Stimulated activated naive CD8-positive, alpha-beta T cell treated with anti-CD3 and anti-CD28 coated beads, Interleukin-15, Interleukin-2, amounts not matched to agents 100 ng/mL and 50 ng/mL, for 24 hours (primary cell): ENCODE measurements at regions not wholly inside any gene's neighbourhood (a gene's known extent, or its start where the extent isn't known, plus 50 kb on each side); places are given as distances from the start of the nearest gene placed in this dataset.

Experiments used
- H3K27ac Mint-ChIP-seq: one replicate; pipeline ENCODE4 v1.8.0; 2021; ENCODE audit warnings: mild to moderate bottlenecking, mixed read lengths
- H3K27me3 Mint-ChIP-seq: one replicate; pipeline ENCODE4 v1.8.0; 2021; ENCODE audit warnings: mixed read lengths
- H3K36me3 Mint-ChIP-seq: one replicate; pipeline ENCODE4 v1.8.0; 2021; ENCODE audit warnings: low read depth, mixed read lengths
- H3K4me1 Mint-ChIP-seq: one replicate; pipeline ENCODE4 v1.8.0; 2021; ENCODE audit warnings: low read depth, mixed read lengths
- H3K4me3 Mint-ChIP-seq: one replicate; pipeline ENCODE4 v1.8.0; 2021; ENCODE audit warnings: mild to moderate bottlenecking, mixed read lengths
- H3K9me3 Mint-ChIP-seq: one replicate; pipeline ENCODE4 v1.8.0; 2021; ENCODE audit warnings: mixed read lengths

DNA sequence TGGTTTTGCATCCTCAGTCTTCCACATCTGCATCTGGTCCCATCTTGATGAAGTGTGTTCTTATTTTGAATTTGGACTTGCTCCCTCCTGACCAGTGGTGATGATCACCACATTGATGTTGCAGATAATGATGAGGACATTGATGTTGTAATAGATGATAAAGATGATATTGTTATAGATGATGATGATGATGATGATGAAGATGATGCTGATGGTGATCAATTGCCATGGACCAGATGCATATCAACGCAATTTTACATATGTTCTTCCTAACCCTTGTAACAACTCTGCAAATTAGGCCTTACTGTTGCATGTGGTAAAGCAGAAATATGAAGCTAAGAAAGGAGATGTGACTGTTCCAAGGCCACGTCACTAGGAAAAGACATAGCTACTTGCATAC lies 380.3 kb upstream of the TBX3 start:
- no peak overlapping the region for H3K4me3 Mint-ChIP-seq
- no peaks in the 10 kb centered on the region for H3K36me3 Mint-ChIP-seq
- H3K27ac Mint-ChIP-seq, result no peak overlapping the region

DNA sequence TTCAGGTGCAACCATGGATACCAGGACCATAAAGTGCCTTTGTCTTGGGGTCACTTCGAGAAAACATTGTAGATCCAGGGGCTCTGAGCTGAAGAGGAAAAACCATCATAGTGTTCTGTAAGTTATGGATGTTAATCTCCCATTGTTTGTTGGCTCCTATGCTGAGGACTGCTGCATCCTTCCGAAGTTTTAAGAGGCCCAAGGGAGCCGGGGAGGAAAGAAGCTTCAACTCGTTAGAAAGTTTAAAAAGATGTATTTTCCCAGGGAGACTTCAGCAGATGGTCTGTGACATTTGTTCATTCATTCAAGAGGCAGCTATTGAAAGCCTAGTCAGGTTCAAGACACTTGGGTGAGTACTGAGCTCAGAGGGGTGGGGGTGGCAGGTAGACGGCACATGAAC lies 378.8 kb upstream of the TBX3 start:
- H3K4me1 Mint-ChIP-seq, result no peaks in the 10 kb centered on the region
- H3K36me3 Mint-ChIP-seq, result no peaks in the 10 kb centered on the region
- peaks cover 2% of the 10 kb centered on the region for H3K27me3 Mint-ChIP-seq
- no peak overlapping the region for H3K27ac Mint-ChIP-seq
- H3K4me3 Mint-ChIP-seq, result no peak overlapping the region
- H3K9me3 Mint-ChIP-seq, result no peaks in the 10 kb centered on the region

More for the DNA sequence above, 380.3 kb upstream of the TBX3 start:
- Mint-ChIP-seq H3K9me3 (no peaks in the 10 kb centered on the region), H3K27me3 (peaks cover 2% of the 10 kb centered on the region), H3K4me1 (no peaks in the 10 kb centered on the region)

GRCh38 chr12:115060477-115061168 lies 376.6 kb upstream of the TBX3 start:
- H3K36me3 Mint-ChIP-seq, result no peaks in the 10 kb centered on the region
- no peaks in the 10 kb centered on the region for H3K4me1 Mint-ChIP-seq
- H3K27me3 Mint-ChIP-seq, result peaks cover 2% of the 10 kb centered on the region
- H3K9me3 Mint-ChIP-seq, result peaks cover 4% of the 10 kb centered on the region
- H3K4me3 Mint-ChIP-seq, result no peak overlapping the region
- no peak overlapping the region for H3K27ac Mint-ChIP-seq

- no peaks in the 10 kb centered on the region for H3K27me3 Mint-ChIP-seq
- no peak overlapping the region for H3K4me3 Mint-ChIP-seq
- no peak overlapping the region for H3K27ac Mint-ChIP-seq
- H3K36me3 Mint-ChIP-seq, result no peaks in the 10 kb centered on the region
- no peaks in the 10 kb centered on the region for H3K4me1 Mint-ChIP-seq
- H3K9me3 Mint-ChIP-seq, result peaks cover 4% of the 10 kb centered on the region
Observed at GRCh38 chr12:115057445-115057844, 373.5 kb upstream of the TBX3 start.

- no peak overlapping the region for H3K27ac Mint-ChIP-seq
Observed at GRCh38 chr12:115051378-115051777, 367.4 kb upstream of the TBX3 start.

DNA sequence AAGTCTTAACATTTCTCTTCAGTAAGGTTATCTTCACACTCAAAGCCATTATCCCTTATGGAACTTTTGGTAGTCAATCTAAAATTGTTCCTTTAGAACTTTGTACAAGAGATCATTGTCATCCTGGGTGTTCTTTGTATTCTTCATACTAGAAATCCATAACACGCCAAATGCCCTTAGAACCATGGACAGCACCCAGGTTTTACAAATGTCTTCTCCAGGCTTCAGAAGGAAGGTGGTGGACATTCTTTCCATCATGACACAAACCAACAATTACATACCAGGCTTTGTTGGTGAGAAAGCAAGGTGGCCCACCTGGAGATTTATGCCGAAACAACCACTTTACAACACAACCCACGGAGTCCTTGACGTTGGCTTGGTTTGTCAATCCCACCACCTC lies 365.6 kb upstream of the TBX3 start:
- Mint-ChIP-seq H3K9me3 (peaks cover 5% of the 10 kb centered on the region), H3K27ac (no peak overlapping the region), H3K4me3 (no peak overlapping the region), H3K4me1 (no peaks in the 10 kb centered on the region), H3K36me3 (no peaks in the 10 kb centered on the region), H3K27me3 (no peaks in the 10 kb centered on the region)

More at GRCh38 chr12:115051378-115051777, 367.4 kb upstream of the TBX3 start:
- H3K27me3 Mint-ChIP-seq, result no peaks in the 10 kb centered on the region
- no peaks in the 10 kb centered on the region for H3K4me1 Mint-ChIP-seq
- no peak overlapping the region for H3K4me3 Mint-ChIP-seq
- peaks cover 9% of the 10 kb centered on the region for H3K9me3 Mint-ChIP-seq
- no peaks in the 10 kb centered on the region for H3K36me3 Mint-ChIP-seq

DNA sequence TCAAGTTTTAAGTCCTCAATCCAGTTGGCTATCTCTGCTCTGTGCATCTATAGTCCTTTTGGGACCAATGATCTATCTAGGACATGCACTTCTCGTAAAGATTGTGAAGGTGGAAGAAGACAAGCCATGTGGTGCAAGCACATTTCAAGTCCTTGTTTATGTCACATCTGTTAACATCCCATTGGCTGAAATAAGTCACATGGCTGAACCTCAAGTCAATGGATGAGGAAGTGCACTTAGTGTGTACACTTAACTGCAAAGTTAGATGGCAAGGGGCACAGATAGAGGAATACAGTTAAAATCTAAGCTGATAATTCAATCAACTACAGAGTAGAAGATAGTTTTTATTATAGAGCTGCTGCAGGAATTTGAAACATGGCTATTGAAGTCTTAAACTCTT lies 362.8 kb upstream of the TBX3 start:
- H3K27me3 Mint-ChIP-seq, result no peaks in the 10 kb centered on the region
- no peaks in the 10 kb centered on the region for H3K36me3 Mint-ChIP-seq
- H3K4me3 Mint-ChIP-seq, result no peak overlapping the region
- H3K27ac Mint-ChIP-seq, result no peak overlapping the region
- peaks cover 5% of the 10 kb centered on the region for H3K9me3 Mint-ChIP-seq
- no peaks in the 10 kb centered on the region for H3K4me1 Mint-ChIP-seq

DNA sequence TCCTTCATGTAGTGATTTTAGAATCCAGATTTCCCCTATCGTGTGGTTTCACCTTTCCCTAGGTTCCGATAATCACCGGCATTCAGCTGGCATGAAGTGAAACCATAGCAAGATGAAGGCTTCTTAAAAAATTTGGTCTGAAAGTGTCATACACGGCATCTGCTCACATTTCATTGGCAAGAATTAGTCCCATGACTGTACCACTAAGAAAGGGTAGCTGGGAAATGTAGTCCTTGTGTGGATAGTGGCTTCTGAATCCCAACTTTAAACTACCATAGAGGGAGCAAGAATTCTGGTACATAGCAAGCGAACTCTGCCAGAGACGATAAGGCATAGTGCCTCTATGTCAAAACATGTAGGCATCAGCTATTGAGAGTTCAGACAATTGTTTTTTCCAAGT lies 360.1 kb upstream of the TBX3 start:
- Mint-ChIP-seq H3K4me1 (no peaks in the 10 kb centered on the region), H3K4me3 (no peak overlapping the region), H3K36me3 (no peaks in the 10 kb centered on the region), H3K27me3 (no peaks in the 10 kb centered on the region), H3K9me3 (peaks cover 5% of the 10 kb centered on the region), H3K27ac (no peak overlapping the region)

DNA sequence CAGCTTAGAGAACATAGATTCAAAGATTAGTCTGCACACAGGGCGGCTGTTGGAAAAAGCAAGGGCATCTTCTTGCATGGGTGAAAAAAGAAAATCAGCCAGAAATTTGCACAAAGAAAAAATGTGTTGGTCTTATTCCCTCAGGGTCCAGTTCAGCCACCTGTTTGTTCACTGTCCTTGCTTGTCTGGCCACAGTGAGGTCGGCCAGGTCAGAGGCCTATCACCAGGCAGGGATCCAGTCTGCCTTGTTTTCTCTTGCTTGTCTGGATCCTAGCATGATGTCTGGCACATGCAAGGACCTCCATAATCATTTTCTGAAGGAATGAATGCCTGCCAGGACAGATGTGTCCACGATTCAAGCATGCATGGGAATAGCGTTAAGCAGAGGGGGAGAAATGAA lies 359.1 kb upstream of the TBX3 start:
- H3K4me1 Mint-ChIP-seq, result no peaks in the 10 kb centered on the region
- H3K36me3 Mint-ChIP-seq, result no peaks in the 10 kb centered on the region
- peaks cover 3% of the 10 kb centered on the region for H3K9me3 Mint-ChIP-seq
- no peak overlapping the region for H3K4me3 Mint-ChIP-seq
- no peak overlapping the region for H3K27ac Mint-ChIP-seq
- H3K27me3 Mint-ChIP-seq, result no peaks in the 10 kb centered on the region

- no peaks in the 10 kb centered on the region for H3K9me3 Mint-ChIP-seq
- no peaks in the 10 kb centered on the region for H3K27me3 Mint-ChIP-seq
- H3K27ac Mint-ChIP-seq, result no peak overlapping the region
- H3K36me3 Mint-ChIP-seq, result no peaks in the 10 kb centered on the region
- H3K4me3 Mint-ChIP-seq, result no peak overlapping the region
- no peaks in the 10 kb centered on the region for H3K4me1 Mint-ChIP-seq
Observed at GRCh38 chr12:115042341-115042740, 358.4 kb upstream of the TBX3 start.

DNA sequence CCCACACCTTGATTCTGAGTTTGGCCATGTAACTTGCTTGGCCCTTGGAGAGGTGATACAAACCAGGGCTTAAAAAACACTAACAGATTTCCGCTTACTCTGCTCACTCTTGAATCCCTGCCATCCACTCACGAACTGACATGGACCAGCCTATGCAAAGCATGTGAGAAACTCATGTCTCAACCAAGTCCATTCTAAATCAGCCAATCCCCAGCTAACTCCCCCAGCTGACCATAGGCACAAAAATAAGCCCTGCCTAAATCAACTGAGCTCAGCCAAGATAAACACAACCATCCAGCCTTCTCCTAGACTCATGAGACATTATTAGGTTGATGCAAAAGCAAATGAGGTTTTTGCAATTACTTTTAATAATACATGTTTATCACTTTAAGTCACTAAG lies 353.9 kb upstream of the TBX3 start:
- Mint-ChIP-seq H3K36me3 (no peaks in the 10 kb centered on the region), H3K4me1 (no peaks in the 10 kb centered on the region), H3K27me3 (no peaks in the 10 kb centered on the region), H3K4me3 (no peak overlapping the region), H3K27ac (no peak overlapping the region), H3K9me3 (no peaks in the 10 kb centered on the region)

DNA sequence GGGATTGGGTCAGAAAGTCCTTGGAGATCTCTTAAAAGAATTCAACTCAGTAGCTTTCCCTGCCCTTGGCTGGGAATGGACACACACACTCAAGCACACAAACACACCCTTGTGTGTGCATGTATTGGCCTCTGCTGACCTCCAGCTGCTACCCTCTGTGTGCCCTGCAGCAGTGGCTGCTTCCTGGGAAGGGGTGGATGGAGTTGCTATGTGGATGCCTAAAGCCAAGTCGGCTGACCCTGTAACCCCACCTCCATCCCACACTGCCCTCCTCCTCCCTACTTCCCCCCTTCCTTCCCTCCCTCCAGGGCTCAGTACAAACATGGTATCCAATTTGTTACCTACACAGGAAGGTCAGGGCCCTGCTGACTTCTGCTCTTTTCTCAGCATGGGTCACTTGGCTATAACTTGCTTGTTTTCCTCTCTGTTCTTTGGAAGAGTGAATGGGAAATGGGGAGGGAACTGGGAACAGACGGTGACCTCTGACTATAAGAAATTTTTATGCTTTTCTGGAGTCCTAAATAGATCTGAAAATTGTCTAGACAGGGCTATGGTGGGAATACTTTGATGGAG lies 351.6 kb upstream of the TBX3 start:
- H3K36me3 Mint-ChIP-seq, result no peaks in the 10 kb centered on the region
- no peak overlapping the region for H3K27ac Mint-ChIP-seq
- H3K4me1 Mint-ChIP-seq, result no peaks in the 10 kb centered on the region
- no peaks in the 10 kb centered on the region for H3K27me3 Mint-ChIP-seq
- H3K4me3 Mint-ChIP-seq, result no peak overlapping the region
- H3K9me3 Mint-ChIP-seq, result peaks cover 5% of the 10 kb centered on the region

- no peaks in the 10 kb centered on the region for H3K4me1 Mint-ChIP-seq
- no peaks in the 10 kb centered on the region for H3K27me3 Mint-ChIP-seq
- peaks cover 5% of the 10 kb centered on the region for H3K9me3 Mint-ChIP-seq
- H3K27ac Mint-ChIP-seq, result no peak overlapping the region
- H3K4me3 Mint-ChIP-seq, result no peak overlapping the region
- no peaks in the 10 kb centered on the region for H3K36me3 Mint-ChIP-seq
Observed at GRCh38 chr12:115032521-115032920, 348.5 kb upstream of the TBX3 start.

- Mint-ChIP-seq H3K27me3 (no peaks in the 10 kb centered on the region), H3K27ac (no peak overlapping the region), H3K4me1 (no peaks in the 10 kb centered on the region), H3K36me3 (no peaks in the 10 kb centered on the region), H3K9me3 (peaks cover 15% of the 10 kb centered on the region), H3K4me3 (no peak overlapping the region)
Observed at GRCh38 chr12:115030017-115030416, 346.0 kb upstream of the TBX3 start.

DNA sequence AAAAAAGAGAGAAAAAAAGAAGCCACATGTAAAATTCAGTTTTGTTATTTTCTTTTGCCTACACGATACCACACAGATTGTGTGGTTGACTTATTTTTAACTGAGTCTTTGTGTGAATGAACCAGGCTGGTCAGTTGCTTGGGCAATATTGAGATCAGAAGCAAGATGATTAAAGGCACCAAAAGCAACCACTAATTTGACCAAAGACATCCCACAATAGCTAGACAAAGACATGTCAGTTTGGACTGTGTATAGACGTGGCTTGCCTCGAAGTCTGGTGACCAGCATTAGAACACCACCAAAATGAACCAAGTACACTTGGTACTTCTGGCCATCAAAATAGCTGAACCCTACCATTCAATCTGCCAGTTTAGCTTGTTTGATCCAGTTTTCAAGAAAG lies 340.6 kb upstream of the TBX3 start:
- H3K4me1 Mint-ChIP-seq, result no peaks in the 10 kb centered on the region
- no peaks in the 10 kb centered on the region for H3K27me3 Mint-ChIP-seq
- no peak overlapping the region for H3K27ac Mint-ChIP-seq
- no peaks in the 10 kb centered on the region for H3K36me3 Mint-ChIP-seq
- H3K4me3 Mint-ChIP-seq, result no peak overlapping the region
- H3K9me3 Mint-ChIP-seq, result peaks cover 13% of the 10 kb centered on the region
